ENCODE measurements at regions not wholly inside any gene's neighbourhood (a gene's known extent, or its start where the extent isn't known, plus 50 kb on each side); places are given as distances from the start of the nearest gene placed in this dataset.

- H2AFZ ChIP-seq (ENCODE audit: low read depth, low read length) = no peak overlapping the region
- H3K4me1 ChIP-seq (ENCODE audit: insufficient read depth, low read length) = no peaks in the 10 kb centered on the region
- no peaks in the 10 kb centered on the region for H3K9me3 ChIP-seq (ENCODE audit: low read length)
- H3K36me3 ChIP-seq (ENCODE audit: insufficient read depth, low read length) = no peaks in the 10 kb centered on the region
- H3K4me3 ChIP-seq (ENCODE audit: low read length) = no peak overlapping the region
- no peaks in the 10 kb centered on the region for H3K27me3 ChIP-seq (ENCODE audit: insufficient read depth, low read length)
Measured at GRCh38 chr3:81394651-81395524, 366.6 kb downstream of the GBE1 start.

- Histone ChIP-seq H3K9me3 (ENCODE audit: low read length) (no peaks in the 10 kb centered on the region), H3K27me3 (ENCODE audit: insufficient read depth, low read length) (no peaks in the 10 kb centered on the region), H2AFZ (ENCODE audit: low read depth, low read length) (no peak overlapping the region), H3K36me3 (ENCODE audit: insufficient read depth, low read length) (no peaks in the 10 kb centered on the region), H3K4me1 (ENCODE audit: insufficient read depth, low read length) (no peaks in the 10 kb centered on the region), H3K4me3 (ENCODE audit: low read length) (no peak overlapping the region)
Measured at GRCh38 chr3:81393251-81393650, 368.2 kb downstream of the GBE1 start.

GRCh38 chr3:81390796-81391195, 370.6 kb downstream of the GBE1 start:
- Histone ChIP-seq H3K36me3 (ENCODE audit: insufficient read depth, low read length) (no peaks in the 10 kb centered on the region), H2AFZ (ENCODE audit: low read depth, low read length) (no peak overlapping the region), H3K4me1 (ENCODE audit: insufficient read depth, low read length) (peaks cover 9% of the 10 kb centered on the region), H3K9me3 (ENCODE audit: low read length) (no peaks in the 10 kb centered on the region), H3K27me3 (ENCODE audit: insufficient read depth, low read length) (no peaks in the 10 kb centered on the region), H3K4me3 (ENCODE audit: low read length) (no peak overlapping the region)

- no peak overlapping the region for H2AFZ ChIP-seq (ENCODE audit: low read depth, low read length)
- peaks cover 9% of the 10 kb centered on the region for H3K4me1 ChIP-seq (ENCODE audit: insufficient read depth, low read length)
- no peaks in the 10 kb centered on the region for H3K27me3 ChIP-seq (ENCODE audit: insufficient read depth, low read length)
- H3K4me3 ChIP-seq (ENCODE audit: low read length) = no peak overlapping the region
- no peaks in the 10 kb centered on the region for H3K36me3 ChIP-seq (ENCODE audit: insufficient read depth, low read length)
- no peaks in the 10 kb centered on the region for H3K9me3 ChIP-seq (ENCODE audit: low read length)
Measured at GRCh38 chr3:81388191-81388590, 373.3 kb downstream of the GBE1 start.

- Histone ChIP-seq H3K4me3 (ENCODE audit: low read length) (no peak overlapping the region), H3K27me3 (ENCODE audit: insufficient read depth, low read length) (no peaks in the 10 kb centered on the region), H2AFZ (ENCODE audit: low read depth, low read length) (no peak overlapping the region), H3K4me1 (ENCODE audit: insufficient read depth, low read length) (peaks cover 9% of the 10 kb centered on the region), H3K9me3 (ENCODE audit: low read length) (no peaks in the 10 kb centered on the region), H3K36me3 (ENCODE audit: insufficient read depth, low read length) (no peaks in the 10 kb centered on the region)
Measured at GRCh38 chr3:81382470-81382869, 379.0 kb downstream of the GBE1 start.

- H2AFZ ChIP-seq (ENCODE audit: low read depth, low read length) = no peak overlapping the region
- peaks cover under 1% of the 10 kb centered on the region for H3K4me1 ChIP-seq (ENCODE audit: insufficient read depth, low read length)
- H3K9me3 ChIP-seq (ENCODE audit: low read length) = no peaks in the 10 kb centered on the region
- H3K4me3 ChIP-seq (ENCODE audit: low read length) = no peak overlapping the region
- H3K27me3 ChIP-seq (ENCODE audit: insufficient read depth, low read length) = no peaks in the 10 kb centered on the region
- no peaks in the 10 kb centered on the region for H3K36me3 ChIP-seq (ENCODE audit: insufficient read depth, low read length)
Measured at GRCh38 chr3:81380234-81380633, 381.2 kb downstream of the GBE1 start.

GRCh38 chr3:81378552-81379293, 382.7 kb downstream of the GBE1 start:
- no peaks in the 10 kb centered on the region for H3K9me3 ChIP-seq (ENCODE audit: low read length)
- H3K4me1 ChIP-seq (ENCODE audit: insufficient read depth, low read length) = peaks cover 10% of the 10 kb centered on the region
- no peaks in the 10 kb centered on the region for H3K27me3 ChIP-seq (ENCODE audit: insufficient read depth, low read length)
- H3K36me3 ChIP-seq (ENCODE audit: insufficient read depth, low read length) = no peaks in the 10 kb centered on the region
- H2AFZ ChIP-seq (ENCODE audit: low read depth, low read length) = no peak overlapping the region
- no peak overlapping the region for H3K4me3 ChIP-seq (ENCODE audit: low read length)

- Histone ChIP-seq H3K27me3 (ENCODE audit: insufficient read depth, low read length) (no peaks in the 10 kb centered on the region), H3K4me3 (ENCODE audit: low read length) (no peak overlapping the region), H3K36me3 (ENCODE audit: insufficient read depth, low read length) (no peaks in the 10 kb centered on the region)
Measured at GRCh38 chr3:81375921-81376320, 385.5 kb downstream of the GBE1 start.

GRCh38 chr3:81364411-81364810, 397.0 kb downstream of the GBE1 start:
- no peak overlapping the region for H2AFZ ChIP-seq (ENCODE audit: low read depth, low read length)

More at GRCh38 chr3:81375921-81376320, 385.5 kb downstream of the GBE1 start:
- Histone ChIP-seq H2AFZ (ENCODE audit: low read depth, low read length) (no peak overlapping the region), H3K9me3 (ENCODE audit: low read length) (no peaks in the 10 kb centered on the region), H3K4me1 (ENCODE audit: insufficient read depth, low read length) (peaks cover 10% of the 10 kb centered on the region)

GRCh38 chr3:81363816-81364215, 397.6 kb downstream of the GBE1 start:
- no peaks in the 10 kb centered on the region for H3K4me1 ChIP-seq (ENCODE audit: insufficient read depth, low read length)
- H3K27me3 ChIP-seq (ENCODE audit: insufficient read depth, low read length) = no peaks in the 10 kb centered on the region
- no peak overlapping the region for H3K4me3 ChIP-seq (ENCODE audit: low read length)

More at GRCh38 chr3:81364411-81364810, 397.0 kb downstream of the GBE1 start:
- no peaks in the 10 kb centered on the region for H3K9me3 ChIP-seq (ENCODE audit: low read length)
- H3K4me1 ChIP-seq (ENCODE audit: insufficient read depth, low read length) = no peaks in the 10 kb centered on the region
- H3K36me3 ChIP-seq (ENCODE audit: insufficient read depth, low read length) = no peaks in the 10 kb centered on the region
- no peaks in the 10 kb centered on the region for H3K27me3 ChIP-seq (ENCODE audit: insufficient read depth, low read length)
- no peak overlapping the region for H3K4me3 ChIP-seq (ENCODE audit: low read length)

GRCh38 chr3:81354119-81354518, 407.3 kb downstream of the GBE1 start:
- Histone ChIP-seq H3K4me1 (ENCODE audit: insufficient read depth, low read length) (peaks cover 4% of the 10 kb centered on the region), H3K4me3 (ENCODE audit: low read length) (no peak overlapping the region), H3K9me3 (ENCODE audit: low read length) (no peaks in the 10 kb centered on the region), H3K27me3 (ENCODE audit: insufficient read depth, low read length) (no peaks in the 10 kb centered on the region), H3K36me3 (ENCODE audit: insufficient read depth, low read length) (no peaks in the 10 kb centered on the region), H2AFZ (ENCODE audit: low read depth, low read length) (no peak overlapping the region)

More at GRCh38 chr3:81363816-81364215, 397.6 kb downstream of the GBE1 start:
- H3K36me3 ChIP-seq (ENCODE audit: insufficient read depth, low read length) = no peaks in the 10 kb centered on the region
- H2AFZ ChIP-seq (ENCODE audit: low read depth, low read length) = no peak overlapping the region
- H3K9me3 ChIP-seq (ENCODE audit: low read length) = no peaks in the 10 kb centered on the region

- Histone ChIP-seq H3K4me3 (ENCODE audit: low read length) (no peak overlapping the region), H3K9me3 (ENCODE audit: low read length) (no peaks in the 10 kb centered on the region), H3K27me3 (ENCODE audit: insufficient read depth, low read length) (no peaks in the 10 kb centered on the region), H3K36me3 (ENCODE audit: insufficient read depth, low read length) (no peaks in the 10 kb centered on the region), H2AFZ (ENCODE audit: low read depth, low read length) (no peak overlapping the region), H3K4me1 (ENCODE audit: insufficient read depth, low read length) (peaks cover 4% of the 10 kb centered on the region)
Measured at GRCh38 chr3:81352867-81353266, 408.6 kb downstream of the GBE1 start.

- Histone ChIP-seq H3K4me1 (ENCODE audit: insufficient read depth, low read length) (peaks cover 4% of the 10 kb centered on the region), H2AFZ (ENCODE audit: low read depth, low read length) (no peak overlapping the region), H3K36me3 (ENCODE audit: insufficient read depth, low read length) (no peaks in the 10 kb centered on the region), H3K9me3 (ENCODE audit: low read length) (no peaks in the 10 kb centered on the region), H3K27me3 (ENCODE audit: insufficient read depth, low read length) (no peaks in the 10 kb centered on the region), H3K4me3 (ENCODE audit: low read length) (no peak overlapping the region)
Measured at GRCh38 chr3:81349816-81350340, 411.6 kb downstream of the GBE1 start.
